CD4-positive, alpha-beta T cell (primary cell): ENCODE measurements at regions not wholly inside any gene's neighbourhood (a gene's known extent, or its start where the extent isn't known, plus 50 kb on each side); places are given as distances from the start of the nearest gene placed in this dataset.

ENCODE experiments used
- ATAC-seq: fragments of 200-7000 bp; cut with Tn5 transposase; one replicate; pipeline ENCODE4 v1.10.0; 2022; ENCODE audit warnings: mild to moderate bottlenecking; ENCODE audit not compliant: poor library complexity
- CTCF ChIA-PET: fragments of 350-600 bp; sonication (Branson Sonifier 250); formaldehyde crosslinking; loops from one replicate; lab custom pipeline; 2021; ENCODE audit warnings: antibody characterized with exemption, inconsistent platforms; lab: Charles Lee
- POLR2A ChIA-PET: fragments of 350-600 bp; sonication (Branson Sonifier 250); formaldehyde crosslinking; loops from one replicate; lab custom pipeline; 2021; ENCODE audit warnings: antibody characterized with exemption, inconsistent platforms; lab: Charles Lee
- DNase-seq, 14 experiments: peaks; one replicate each; pipeline ENCODE4 v3.0.0-alpha.2; 2013 to 2020; ENCODE audit warnings: mixed read lengths in 2 of 14
- H3K27ac ChIP-seq, 2 donors: one replicate each; pipeline versions ENCODE4 v1.5.1 to v1.7.0; 2013; ENCODE audit warnings: low read length in 2 of 2, low read depth in 1 of 2, mild to moderate bottlenecking in 1 of 2
- H3K27me3 ChIP-seq, 2 experiments: 1 replicate in 1 of 2; 2 replicates in 1 of 2; pipeline versions ENCODE4 v1.6.1 to v1.7.0; 2013; ENCODE audit warnings: low read length in 2 of 2, control low read depth in 1 of 2, mild to moderate bottlenecking in 1 of 2, moderate library complexity in 1 of 2; ENCODE audit not compliant: insufficient read depth in 2 of 2, control insufficient read depth in 1 of 2
- H3K36me3 ChIP-seq: one replicate; pipeline ENCODE4 v1.6.1; 2013; ENCODE audit warnings: low read length, control low read depth; ENCODE audit not compliant: insufficient read depth
- H3K4me1 ChIP-seq: one replicate; pipeline ENCODE4 v1.6.1; 2013; ENCODE audit warnings: low read length, control low read depth; ENCODE audit not compliant: insufficient read depth
- H3K4me3 ChIP-seq: one replicate; pipeline ENCODE4 v1.5.1; 2013; ENCODE audit warnings: mild to moderate bottlenecking, low read length, moderate library complexity
- H3K9me3 ChIP-seq, 2 experiments: 1 replicate in 1 of 2; 2 replicates in 1 of 2; pipeline versions ENCODE4 v1.6.1 to v1.7.0; 2013; ENCODE audit warnings: low read length in 2 of 2, mild to moderate bottlenecking in 2 of 2, control low read depth in 1 of 2, moderate library complexity in 1 of 2; ENCODE audit not compliant: control insufficient read depth in 1 of 2, insufficient read depth in 1 of 2
- H3K27ac Mint-ChIP-seq: one replicate; pipeline ENCODE4 v1.8.0; 2020; ENCODE audit warnings: mixed read lengths
- H3K27me3 Mint-ChIP-seq: one replicate; pipeline ENCODE4 v1.8.0; 2021; ENCODE audit warnings: mixed read lengths
- H3K36me3 Mint-ChIP-seq: one replicate; pipeline ENCODE4 v1.8.0; 2021; ENCODE audit warnings: low read depth, mixed read lengths
- H3K4me1 Mint-ChIP-seq: one replicate; pipeline ENCODE4 v1.8.0; 2021; ENCODE audit warnings: low read depth, mixed read lengths
- H3K4me3 Mint-ChIP-seq: one replicate; pipeline ENCODE4 v1.8.0; 2020; ENCODE audit warnings: mild to moderate bottlenecking, mixed read lengths
- H3K9me3 Mint-ChIP-seq: one replicate; pipeline ENCODE4 v1.8.0; 2020; ENCODE audit warnings: mixed read lengths
- CTCF ChIP-seq: fragments of 200-600 bp; IDR thresholded peaks from one replicate; pipeline ENCODE4 v1.8.0; 2022; ENCODE audit warnings: antibody characterized with exemption, mild to moderate bottlenecking
- intact Hi-C, 2 experiments: fragments of 100-400 bp; cut with DNase I in 1 of 2; cut with micrococcal nuclease in 1 of 2; formaldehyde crosslinking; loops; one replicate each; pipeline versions ENCODE4 v1.15.1 to v1.9.0; 2023 to 2025; cut with DNase I, micrococcal nuclease

DNA sequence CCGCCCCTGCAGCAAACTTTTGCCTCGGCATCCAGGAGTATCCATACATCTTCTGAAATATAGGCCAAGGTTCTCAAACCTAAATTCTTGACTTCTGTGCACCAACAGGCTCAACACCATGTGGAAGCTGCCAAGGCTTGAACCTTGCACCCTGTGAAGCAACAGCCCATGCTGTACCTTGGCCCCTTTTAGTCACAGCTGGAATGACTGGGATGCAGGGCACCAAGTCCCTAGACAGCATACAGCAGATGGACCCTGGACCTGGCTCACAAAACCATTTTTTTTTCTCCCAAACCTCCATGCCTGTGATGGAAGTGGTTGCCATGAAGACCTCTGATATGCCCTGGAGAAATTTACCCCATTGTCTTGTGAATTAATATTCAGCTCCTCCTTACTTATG lies 233.8 kb upstream of the KCND2 start:
- no peaks in the 10 kb centered on the region for H3K36me3 ChIP-seq
- POLR2A ChIA-PET, result no interaction called here
- peaks cover 0 to 9% of the 10 kb centered on the region in 2 experiments for H3K9me3 ChIP-seq
- no peaks in the 10 kb centered on the region for H3K27me3 ChIP-seq
- DNase-seq, result no peak
- H3K27ac Mint-ChIP-seq, result no peak overlapping the region
- intact Hi-C loops, result no loop called here
- H3K4me3 Mint-ChIP-seq, result no peak overlapping the region
- no peaks in the 10 kb centered on the region for H3K36me3 Mint-ChIP-seq
- TF ChIP-seq CTCF, result no peak
- H3K4me1 Mint-ChIP-seq, result no peaks in the 10 kb centered on the region
- no peaks in the 10 kb centered on the region for H3K4me1 ChIP-seq
- H3K27ac ChIP-seq, result no peak overlapping the region
- ATAC-seq, result no peak
- peaks cover 11% of the 10 kb centered on the region for H3K9me3 Mint-ChIP-seq
- no peaks in the 10 kb centered on the region for H3K27me3 Mint-ChIP-seq
- H3K4me3 ChIP-seq, result no peak overlapping the region
- CTCF ChIA-PET, result no interaction called here

- no peaks in the 10 kb centered on the region for H3K4me1 Mint-ChIP-seq
- H3K4me1 ChIP-seq, result no peaks in the 10 kb centered on the region
- TF ChIP-seq CTCF, result no peak
- no peaks in the 10 kb centered on the region for H3K36me3 ChIP-seq
- ChIA-PET CTCF (no interaction called here), POLR2A (no interaction called here)
- no peak overlapping the region for H3K27ac ChIP-seq
- intact Hi-C loops, result no loop called here
- H3K9me3 Mint-ChIP-seq, result peaks cover 11% of the 10 kb centered on the region
- DNase-seq, result no peak
- no peak overlapping the region for H3K4me3 ChIP-seq
- no peak overlapping the region for H3K4me3 Mint-ChIP-seq
- H3K27me3 Mint-ChIP-seq, result no peaks in the 10 kb centered on the region
- peaks cover 0 to 9% of the 10 kb centered on the region in 2 experiments for H3K9me3 ChIP-seq
- H3K27ac Mint-ChIP-seq, result no peak overlapping the region
- no peaks in the 10 kb centered on the region for H3K36me3 Mint-ChIP-seq
- no peaks in the 10 kb centered on the region for H3K27me3 ChIP-seq
- no peak for ATAC-seq
Measured at GRCh38 chr7:120041798-120042197, 231.2 kb upstream of the KCND2 start.

GRCh38 chr7:120043250-120043649 lies 229.7 kb upstream of the KCND2 start:
- H3K4me3 Mint-ChIP-seq, result no peak overlapping the region
- ChIA-PET CTCF (no interaction called here), POLR2A (no interaction called here)
- no peaks in the 10 kb centered on the region for H3K4me1 Mint-ChIP-seq
- Histone ChIP-seq H3K4me3 (no peak overlapping the region), H3K27ac (no peak overlapping the region), H3K9me3 (peaks cover 0 to 17% of the 10 kb centered on the region in 2 experiments), H3K4me1 (no peaks in the 10 kb centered on the region), H3K36me3 (no peaks in the 10 kb centered on the region), H3K27me3 (no peaks in the 10 kb centered on the region)
- H3K27ac Mint-ChIP-seq, result no peak overlapping the region
- H3K36me3 Mint-ChIP-seq, result no peaks in the 10 kb centered on the region
- intact Hi-C loops, result no loop called here
- DNase-seq, result no peak
- ATAC-seq, result no peak
- no peak for TF ChIP-seq CTCF
- peaks cover 8% of the 10 kb centered on the region for H3K9me3 Mint-ChIP-seq
- H3K27me3 Mint-ChIP-seq, result no peaks in the 10 kb centered on the region
